ENCODE measurements at regions not wholly inside any gene's neighbourhood (a gene's known extent, or its start where the extent isn't known, plus 50 kb on each side); places are given as distances from the start of the nearest gene placed in this dataset.

- TF ChIP-seq EP300 (IDR thresholded peaks at IDR 0.05) (no peak), CTCF (IDR thresholded peaks at IDR 0.05) (no peak), POLR2AphosphoS5 (IDR thresholded peaks at IDR 0.05) (no peak)
Observed at GRCh38 chrX:148120151-148120550, 139.0 kb downstream of the FMR1NB start.
